GM12878 (cell line): ENCODE measurements at regions not wholly inside any gene's neighbourhood (a gene's known extent, or its start where the extent isn't known, plus 50 kb on each side); places are given as distances from the start of the nearest gene placed in this dataset.

Source experiments
- ATAC-seq: fragments of 200-7000 bp; cut with Tn5 transposase; 3 replicates; pipeline ENCODE4 v1.9.1; 2020; ENCODE audit warnings: mild to moderate bottlenecking, moderate library complexity
- BruUV-seq: library from RNA; stranded (reverse); fragments of 400-500 nt; replicated peaks from 2 replicates; lab custom pipeline; 2021; lab: Mats Ljungman, UMichigan
- CTCF ChIA-PET: fragments of 300-600 bp; sonication (Branson Sonifier 250); formaldehyde crosslinking; extraction: SDS; loops from one replicate; lab custom pipeline; 2021; ENCODE audit warnings: inconsistent platforms; lab: Yijun Ruan, JAX
- POLR2A ChIA-PET: fragments of 350-600 bp; formaldehyde crosslinking; extraction: SDS; loops from one replicate; lab custom pipeline; 2021; ENCODE audit warnings: inconsistent platforms; lab: Charles Lee
- RAD21 ChIA-PET: fragments of 300-600 bp; sonication (Branson Sonifier 250); formaldehyde crosslinking; loops from one replicate; lab custom pipeline; 2023; ENCODE audit warnings: antibody characterized with exemption; ENCODE audit not compliant: unreplicated experiment; lab: Charles Lee
- SMC1A ChIA-PET: fragments of 300-600 bp; sonication (Branson Sonifier 250); formaldehyde crosslinking; loops from one replicate; lab custom pipeline; 2023; ENCODE audit not compliant: unreplicated experiment, uncharacterized antibody; lab: Charles Lee
- DNase-seq: peaks from one replicate; pipeline ENCODE4 v3.0.0-alpha.2; 2011; ENCODE audit warnings: low read depth, low spot score
- FAIRE-seq: peaks from 3 replicates; lab custom pipeline; 2011; peaks lifted over from hg19 to GRCh38; lab: Jason Lieb, UNC
- H2AFZ ChIP-seq: 2 replicates; pipeline ENCODE4 v1.6.0; 2011; ENCODE audit warnings: low read depth, low read length, control low read depth; ENCODE audit not compliant: control insufficient read depth
- H3K27ac ChIP-seq: 2 replicates; pipeline ENCODE4 v1.5.1; 2011; ENCODE audit warnings: control low read depth; ENCODE audit not compliant: control insufficient read depth, insufficient read depth
- H3K27me3 ChIP-seq, 2 experiments: replicated peaks in 1 of 2; 2 replicates each; pipeline versions ENCODE4 v1.6.0 to v1.6.1; 2011; ENCODE audit warnings: low read length in 1 of 2; ENCODE audit not compliant: control insufficient read depth in 2 of 2, insufficient read depth in 2 of 2
- H3K36me3 ChIP-seq, 2 experiments: 2 replicates each; pipeline ENCODE4 v1.5.1; 2011; ENCODE audit warnings: low read length in 1 of 2; ENCODE audit not compliant: control insufficient read depth in 2 of 2, insufficient read depth in 2 of 2
- H3K4me1 ChIP-seq: 2 replicates; pipeline ENCODE4 v1.6.1; 2011; ENCODE audit warnings: mild to moderate bottlenecking, low read length, moderate library complexity, mixed read lengths; ENCODE audit not compliant: control insufficient read depth, insufficient read depth
- H3K4me2 ChIP-seq: 2 replicates; pipeline ENCODE4 v1.6.0; 2011; ENCODE audit warnings: control low read depth; ENCODE audit not compliant: control insufficient read depth, insufficient read depth
- H3K4me3 ChIP-seq: fragments of 200-600 bp; sonication (generic); 2 replicates; pipeline ENCODE4 v1.5.1; 2016
- H3K79me2 ChIP-seq: 2 replicates; pipeline ENCODE4 v1.6.0; 2011; ENCODE audit warnings: low read length; ENCODE audit not compliant: control insufficient read depth, insufficient read depth
- H3K9ac ChIP-seq: 2 replicates; pipeline ENCODE4 v1.8.0; 2011; ENCODE audit warnings: low read length, control low read depth, mixed read lengths; ENCODE audit not compliant: control insufficient read depth, insufficient read depth
- H3K9me3 ChIP-seq: replicated peaks from 3 replicates; pipeline ENCODE4 v1.5.1; 2011; ENCODE audit warnings: mild to moderate bottlenecking, low read length; ENCODE audit not compliant: control insufficient read depth, insufficient read depth
- H4K20me1 ChIP-seq: 2 replicates; pipeline ENCODE4 v1.6.0; 2011; ENCODE audit not compliant: control insufficient read depth, insufficient read depth
- BRCA1 ChIP-seq: IDR thresholded peaks from 2 replicates; pipeline ENCODE4 v1.6.1; 2011; ENCODE audit warnings: low read depth, low read length, improper control_type of control experiment
- ESRRA ChIP-seq: IDR thresholded peaks from 2 replicates; pipeline ENCODE4 v1.6.1; 2012; ENCODE audit warnings: mild to moderate bottlenecking, low read length, improper control_type of control experiment
- FOS ChIP-seq: IDR thresholded peaks from 3 replicates; pipeline ENCODE4 v1.6.1; 2011; ENCODE audit warnings: borderline replicate concordance; ENCODE audit not compliant: insufficient read length; ENCODE audit errors: extremely low read depth
- HDGF ChIP-seq: fragments of 450-650 bp; IDR thresholded peaks from 2 replicates; pipeline ENCODE4 v1.6.1; 2016; ENCODE audit warnings: antibody characterized with exemption
- IRF4 ChIP-seq: IDR thresholded peaks from 2 replicates; pipeline ENCODE4 v1.6.1; 2011; ENCODE audit warnings: low read depth, low read length
- KLF5 ChIP-seq: fragments of 450-650 bp; IDR thresholded peaks from 2 replicates; pipeline ENCODE4 v1.6.1; 2014; ENCODE audit warnings: mild to moderate bottlenecking; ENCODE audit not compliant: partially characterized antibody
- MEF2A ChIP-seq: IDR thresholded peaks from 2 replicates; pipeline ENCODE4 v1.6.1; 2011; ENCODE audit warnings: low read depth, mild to moderate bottlenecking, low read length, moderate library complexity; ENCODE audit not compliant: insufficient read depth
- PML ChIP-seq: IDR thresholded peaks from 2 replicates; pipeline ENCODE4 v1.6.1; 2012; ENCODE audit warnings: low read length, inconsistent platforms
- POLR2AphosphoS5 ChIP-seq: IDR thresholded peaks from 2 replicates; pipeline ENCODE4 v1.6.1; 2011; ENCODE audit warnings: mild to moderate bottlenecking, low read length, inconsistent platforms
- PRDM15 ChIP-seq: fragments of 450-650 bp; formaldehyde crosslinking; IDR thresholded peaks from 2 replicates; pipeline ENCODE4 v1.4.0; 2020; ENCODE audit warnings: mild to moderate bottlenecking, moderate library complexity
- SMAD5 ChIP-seq: IDR thresholded peaks from 2 replicates; pipeline ENCODE4 v1.6.1; 2016; ENCODE audit warnings: antibody characterized with exemption, low read depth
- SPI1 ChIP-seq: IDR thresholded peaks from 2 replicates; pipeline ENCODE4 v1.6.1; 2011; ENCODE audit warnings: low read depth, mild to moderate bottlenecking, low read length, moderate library complexity, borderline replicate concordance; ENCODE audit not compliant: insufficient read depth
- ZBTB11 ChIP-seq: fragments of 450-650 bp; formaldehyde crosslinking; IDR thresholded peaks from 2 replicates; pipeline ENCODE4 v1.5.0; 2022; ENCODE audit warnings: mild to moderate bottlenecking, missing genetic modification characterization
- ZBTB4 ChIP-seq: fragments of 450-650 bp; formaldehyde crosslinking; IDR thresholded peaks from 2 replicates; pipeline ENCODE4 v1.4.0; 2022; ENCODE audit warnings: mild to moderate bottlenecking, moderate library complexity
- WGBS: methylation state at CpG from one replicate; pipeline ENCODE4 v1.1.6; 2016; ENCODE audit warnings: low lambda C conversion rate; ENCODE audit not compliant: insufficient replicate concordance, insufficient coverage; ENCODE audit errors: missing lambda C conversion rate; 5-methylcytosine and 5-hydroxymethylcytosine counted together
- in situ Hi-C: fragments of 300-500 bp; cut with MboI; formaldehyde crosslinking; loops from 9 replicates; pipeline ENCODE4 v1.14.3; 2018; ENCODE audit warnings: mixed read lengths
- intact Hi-C: fragments of 100-400 bp; cut with micrococcal nuclease; formaldehyde crosslinking; loops from one replicate; pipeline ENCODE4 v1.14.2; 2022; ENCODE audit not compliant: unreplicated experiment

GRCh38 chr5:19370655-19371386 lies 617.2 kb downstream of the CDH18 start:
- WGBS = 0% methylated on average over 2 of the region's 2 CpGs
- RAD21 ChIA-PET = no interaction called here
- TF ChIP-seq BRCA1 = no peak
- no peak for TF ChIP-seq HDGF
- TF ChIP-seq KLF5 = no peak
- no peak for TF ChIP-seq PML
- TF ChIP-seq IRF4 = no peak
- TF ChIP-seq FOS = no peak
- no peak for TF ChIP-seq SPI1
- no peak for TF ChIP-seq POLR2AphosphoS5
- TF ChIP-seq ZBTB4 (CRISPR knock-in tag) = no peak
- TF ChIP-seq ZBTB11 (CRISPR knock-in tag) = no peak
- no peak for TF ChIP-seq MEF2A
- TF ChIP-seq ESRRA = no peak
- TF ChIP-seq PRDM15 = no peak
- no peak for TF ChIP-seq SMAD5

More at GRCh38 chr5:19370655-19371386, 617.2 kb downstream of the CDH18 start:
- H3K27ac ChIP-seq = no peak overlapping the region
- no peak overlapping the region for H3K4me3 ChIP-seq
- ATAC-seq (no peak), FAIRE-seq (no peak), DNase-seq (no peak)
- H4K20me1 ChIP-seq = no peaks in the 10 kb centered on the region
- no peak overlapping the region for H2AFZ ChIP-seq
- H3K27me3 ChIP-seq = no peaks in the 10 kb centered on the region
- intact Hi-C loops (no loop called here), in situ Hi-C loops (no loop called here)
- POLR2A ChIA-PET = no interaction called here
- H3K9me3 ChIP-seq = no peaks in the 10 kb centered on the region
- no peak overlapping the region for H3K4me2 ChIP-seq
- CTCF ChIA-PET = no interaction called here
- H3K36me3 ChIP-seq = no peaks in the 10 kb centered on the region
- no TSS peak for BruUV-seq
- no peaks in the 10 kb centered on the region for H3K79me2 ChIP-seq
- no peak overlapping the region for H3K9ac ChIP-seq
- SMC1A ChIA-PET = no interaction called here
- no peaks in the 10 kb centered on the region for H3K4me1 ChIP-seq
